ENCODE measurements at regions not wholly inside any gene's neighbourhood (a gene's known extent, or its start where the extent isn't known, plus 50 kb on each side); places are given as distances from the start of the nearest gene placed in this dataset.

- TF ChIP-seq POLR2AphosphoS5 (IDR thresholded peaks at IDR 0.05; ENCODE audit: low read depth, low read length) (no peak), TAF1 (IDR thresholded peaks at IDR 0.05; ENCODE audit: borderline replicate concordance, insufficient read depth, low read length) (no peak), REST (IDR thresholded peaks at IDR 0.05; ENCODE audit: insufficient read depth in 1 of 2, low read depth in 2 of 2, low read length in 2 of 2) (no peak), SIN3A (IDR thresholded peaks at IDR 0.05; ENCODE audit: borderline replicate concordance, insufficient read depth, low read length) (no peak), FOXP2 (optimal IDR thresholded peaks at IDR 0.05; ENCODE audit: borderline replicate concordance, extremely low read depth, extremely low read length, insufficient read depth) (no peak)
Measured at GRCh38 chr7:69436946-69437345, 161.3 kb upstream of the AUTS2 start.

All from PFSK-1 (cell line).